HEK293 (cell line): ENCODE measurements at regions not wholly inside any gene's neighbourhood (a gene's known extent, or its start where the extent isn't known, plus 50 kb on each side); places are given as distances from the start of the nearest gene placed in this dataset.

Experiments
- ZBTB7A ChIP-seq: fragments of 450-650 bp; formaldehyde crosslinking; IDR thresholded peaks from 2 replicates; pipeline ENCODE4 v1.5.1; 2016; ENCODE audit warnings: low read depth, missing biosample characterization, missing genetic modification characterization
- ZNF174 ChIP-seq: fragments of 450-650 bp; formaldehyde crosslinking; IDR thresholded peaks from 2 replicates; pipeline ENCODE4 v1.5.0; 2017; ENCODE audit warnings: missing biosample characterization, mild to moderate bottlenecking, missing genetic modification characterization
- ZNF302 ChIP-seq: fragments of 450-650 bp; formaldehyde crosslinking; IDR thresholded peaks from 2 replicates; pipeline ENCODE4 v1.5.1; 2016; ENCODE audit warnings: missing biosample characterization, missing genetic modification characterization, low read depth
- ZNF777 ChIP-seq: fragments of 450-650 bp; formaldehyde crosslinking; IDR thresholded peaks from 2 replicates; pipeline ENCODE4 v1.5.1; 2017; ENCODE audit warnings: missing biosample characterization, missing genetic modification characterization, borderline replicate concordance
- TF ChIP-seq, protein P1 (sequence below): fragments of 450-650 bp; formaldehyde crosslinking; IDR thresholded peaks from 2 replicates; pipeline ENCODE4 v1.5.1; 2016; ENCODE audit warnings: missing biosample characterization, missing genetic modification characterization
- TF ChIP-seq, protein P2 (sequence below): IDR thresholded peaks from 2 replicates; pipeline ENCODE4 v1.6.1; 2011; ENCODE audit warnings: mild to moderate bottlenecking, low read depth, low read length, borderline replicate concordance
- TF ChIP-seq, protein P3 (sequence below): fragments of 450-650 bp; formaldehyde crosslinking; IDR thresholded peaks from 2 replicates; pipeline ENCODE4 v1.5.1; 2016; ENCODE audit warnings: missing biosample characterization, missing genetic modification characterization
- TF ChIP-seq, protein P4 (sequence below): fragments of 450-650 bp; formaldehyde crosslinking; IDR thresholded peaks from 2 replicates; pipeline ENCODE4 v1.5.1; 2016; ENCODE audit warnings: missing biosample characterization, missing genetic modification characterization

DNA sequence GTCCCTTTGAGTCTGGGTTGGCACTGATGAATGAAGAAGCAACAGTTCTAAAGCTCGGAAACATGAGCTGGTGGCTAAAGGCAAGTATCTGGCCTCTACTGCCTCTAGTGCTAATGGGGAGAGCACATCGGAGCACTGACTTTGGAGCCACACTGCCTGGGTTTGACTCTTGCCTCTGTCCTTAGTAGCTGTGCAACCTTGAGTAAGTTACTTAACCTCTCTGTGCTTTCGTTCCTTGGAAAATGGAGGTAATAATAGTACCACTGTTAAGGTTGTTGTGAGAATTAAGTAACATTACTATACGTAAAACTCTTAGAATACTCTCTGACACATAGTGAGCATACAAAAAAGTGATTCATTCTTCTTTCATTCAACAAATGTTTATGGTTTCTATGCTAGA is 211.2 kb downstream of the ATG4C start:
- TF ChIP-seq ZBTB7A (tag by site-specific recombination) = no peak
- TF ChIP-seq, protein P1, sequence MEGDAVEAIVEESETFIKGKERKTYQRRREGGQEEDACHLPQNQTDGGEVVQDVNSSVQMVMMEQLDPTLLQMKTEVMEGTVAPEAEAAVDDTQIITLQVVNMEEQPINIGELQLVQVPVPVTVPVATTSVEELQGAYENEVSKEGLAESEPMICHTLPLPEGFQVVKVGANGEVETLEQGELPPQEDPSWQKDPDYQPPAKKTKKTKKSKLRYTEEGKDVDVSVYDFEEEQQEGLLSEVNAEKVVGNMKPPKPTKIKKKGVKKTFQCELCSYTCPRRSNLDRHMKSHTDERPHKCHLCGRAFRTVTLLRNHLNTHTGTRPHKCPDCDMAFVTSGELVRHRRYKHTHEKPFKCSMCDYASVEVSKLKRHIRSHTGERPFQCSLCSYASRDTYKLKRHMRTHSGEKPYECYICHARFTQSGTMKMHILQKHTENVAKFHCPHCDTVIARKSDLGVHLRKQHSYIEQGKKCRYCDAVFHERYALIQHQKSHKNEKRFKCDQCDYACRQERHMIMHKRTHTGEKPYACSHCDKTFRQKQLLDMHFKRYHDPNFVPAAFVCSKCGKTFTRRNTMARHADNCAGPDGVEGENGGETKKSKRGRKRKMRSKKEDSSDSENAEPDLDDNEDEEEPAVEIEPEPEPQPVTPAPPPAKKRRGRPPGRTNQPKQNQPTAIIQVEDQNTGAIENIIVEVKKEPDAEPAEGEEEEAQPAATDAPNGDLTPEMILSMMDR = no peak
- TF ChIP-seq, protein P2, sequence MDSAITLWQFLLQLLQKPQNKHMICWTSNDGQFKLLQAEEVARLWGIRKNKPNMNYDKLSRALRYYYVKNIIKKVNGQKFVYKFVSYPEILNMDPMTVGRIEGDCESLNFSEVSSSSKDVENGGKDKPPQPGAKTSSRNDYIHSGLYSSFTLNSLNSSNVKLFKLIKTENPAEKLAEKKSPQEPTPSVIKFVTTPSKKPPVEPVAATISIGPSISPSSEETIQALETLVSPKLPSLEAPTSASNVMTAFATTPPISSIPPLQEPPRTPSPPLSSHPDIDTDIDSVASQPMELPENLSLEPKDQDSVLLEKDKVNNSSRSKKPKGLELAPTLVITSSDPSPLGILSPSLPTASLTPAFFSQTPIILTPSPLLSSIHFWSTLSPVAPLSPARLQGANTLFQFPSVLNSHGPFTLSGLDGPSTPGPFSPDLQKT = no peak
- TF ChIP-seq ZNF174 = no peak
- TF ChIP-seq ZNF777 (tag by site-specific recombination) = no peak
- no peak for TF ChIP-seq ZNF302 (tag by site-specific recombination)
- TF ChIP-seq, protein P3, sequence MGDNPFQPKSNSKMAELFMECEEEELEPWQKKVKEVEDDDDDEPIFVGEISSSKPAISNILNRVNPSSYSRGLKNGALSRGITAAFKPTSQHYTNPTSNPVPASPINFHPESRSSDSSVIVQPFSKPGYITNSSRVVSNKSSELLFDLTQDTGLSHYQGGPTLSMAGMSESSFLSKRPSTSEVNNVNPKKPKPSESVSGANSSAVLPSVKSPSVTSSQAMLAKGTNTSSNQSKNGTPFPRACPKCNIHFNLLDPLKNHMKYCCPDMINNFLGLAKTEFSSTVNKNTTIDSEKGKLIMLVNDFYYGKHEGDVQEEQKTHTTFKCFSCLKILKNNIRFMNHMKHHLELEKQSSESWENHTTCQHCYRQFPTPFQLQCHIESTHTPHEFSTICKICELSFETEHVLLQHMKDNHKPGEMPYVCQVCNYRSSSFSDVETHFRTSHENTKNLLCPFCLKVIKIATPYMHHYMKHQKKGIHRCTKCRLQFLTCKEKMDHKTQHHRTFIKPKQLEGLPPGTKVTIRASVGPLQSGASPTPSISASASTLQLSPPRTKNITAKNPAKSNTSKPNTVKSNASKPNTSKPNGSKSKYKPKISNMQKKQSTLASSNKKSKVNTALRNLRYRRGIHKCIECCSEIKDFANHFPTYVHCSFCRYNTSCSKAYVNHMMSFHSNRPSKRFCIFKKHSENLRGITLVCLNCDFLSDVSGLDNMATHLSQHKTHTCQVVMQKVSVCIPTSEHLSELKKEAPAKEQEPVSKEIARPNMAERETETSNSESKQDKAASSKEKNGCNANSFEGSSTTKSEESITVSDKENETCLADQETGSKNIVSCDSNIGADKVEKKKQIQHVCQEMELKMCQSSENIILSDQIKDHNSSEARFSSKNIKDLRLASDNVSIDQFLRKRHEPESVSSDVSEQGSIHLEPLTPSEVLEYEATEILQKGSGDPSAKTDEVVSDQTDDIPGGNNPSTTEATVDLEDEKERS (tag by site-specific recombination) = no peak
- TF ChIP-seq, protein P4, sequence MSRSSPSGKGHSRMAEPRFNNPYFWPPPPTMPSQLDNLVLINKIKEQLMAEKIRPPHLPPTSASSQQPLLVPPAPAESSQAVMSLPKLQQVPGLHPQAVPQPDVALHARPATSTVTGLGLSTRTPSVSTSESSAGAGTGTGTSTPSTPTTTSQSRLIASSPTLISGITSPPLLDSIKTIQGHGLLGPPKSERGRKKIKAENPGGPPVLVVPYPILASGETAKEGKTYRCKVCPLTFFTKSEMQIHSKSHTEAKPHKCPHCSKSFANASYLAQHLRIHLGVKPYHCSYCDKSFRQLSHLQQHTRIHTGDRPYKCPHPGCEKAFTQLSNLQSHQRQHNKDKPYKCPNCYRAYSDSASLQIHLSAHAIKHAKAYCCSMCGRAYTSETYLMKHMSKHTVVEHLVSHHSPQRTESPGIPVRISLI = no peak
